ENCODE measurements at regions not wholly inside any gene's neighbourhood (a gene's known extent, or its start where the extent isn't known, plus 50 kb on each side); places are given as distances from the start of the nearest gene placed in this dataset.
"Not testable (repeated sequence)": the region's sequence is repeated elsewhere in the genome, so short reads cannot be mapped to it uniquely, and the experiment has no call there.

GRCh38 chr2:3115301-3116042, 262.1 kb downstream of the EIPR1 start:
- DNase-seq (ENCODE audit: low read depth in 2 of 2), result no peak

GRCh38 chr2:3114406-3115185, 263.0 kb downstream of the EIPR1 start:
- no peak for DNase-seq (ENCODE audit: low read depth in 2 of 2)

- DNase-seq (ENCODE audit: low read depth in 2 of 2), result no peak
These were observed 263.8 kb downstream of the EIPR1 start for GRCh38 chr2:3113769-3114168.

DNA sequence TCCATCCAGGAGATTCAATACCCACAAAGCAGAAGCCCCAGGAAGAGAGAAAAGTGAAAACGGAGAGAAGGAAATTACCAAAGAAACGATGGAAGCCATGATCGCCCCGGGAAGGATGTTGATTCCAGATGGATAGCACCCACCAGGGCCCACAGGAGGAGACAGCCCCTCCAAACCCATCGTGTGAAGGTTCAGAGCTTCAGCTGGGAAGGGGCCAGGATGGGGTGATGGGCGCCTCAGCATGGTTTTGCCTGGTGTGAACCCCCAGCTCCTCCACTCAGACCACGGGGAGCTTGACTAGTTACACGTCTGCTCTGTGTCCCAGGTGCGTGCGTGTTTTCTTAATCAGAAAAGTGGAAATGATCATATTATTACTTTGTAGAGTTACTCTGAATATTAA, 264.5 kb downstream of the EIPR1 start:
- DNase-seq (ENCODE audit: low read depth in 2 of 2), result no peak

DNA sequence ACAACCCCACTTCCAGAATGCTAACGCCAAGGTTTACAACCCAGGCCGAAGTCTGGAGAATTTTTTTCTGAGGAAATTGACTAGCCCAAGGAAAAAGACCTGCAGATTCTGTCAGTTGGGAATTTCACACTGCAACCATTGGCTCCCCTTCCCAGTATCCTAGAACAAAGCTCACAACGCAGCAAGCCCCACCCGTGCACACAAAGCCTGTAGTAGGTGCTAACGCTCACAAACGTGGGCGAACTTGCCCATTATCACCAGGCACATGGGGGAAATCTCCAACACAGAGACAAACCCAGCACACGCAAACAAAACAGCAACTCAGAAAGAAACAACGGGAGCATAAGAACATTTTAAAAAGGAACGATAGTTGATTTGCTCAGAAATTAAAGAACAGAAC, 265.1 kb downstream of the EIPR1 start:
- DNase-seq (ENCODE audit: low read depth in 2 of 2), result no peak

DNA sequence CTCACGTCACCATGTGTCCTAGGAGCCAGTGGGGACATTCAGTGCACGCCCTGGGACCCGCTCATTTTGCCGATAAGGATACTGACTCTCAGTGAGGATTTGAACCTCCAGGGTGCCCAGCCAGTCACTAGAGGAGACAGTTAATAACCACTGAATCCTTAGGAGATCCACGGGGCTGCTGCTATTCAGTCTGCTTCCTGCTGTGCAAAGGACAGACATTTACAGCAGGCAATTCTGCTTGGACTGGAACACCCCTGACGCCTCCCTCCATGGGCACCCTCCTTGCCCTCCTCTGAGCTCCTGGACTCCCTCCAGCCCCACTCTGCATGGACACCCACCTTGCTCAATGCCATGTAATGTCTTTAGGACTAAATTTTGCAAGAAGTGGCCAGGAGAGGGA, 265.5 kb downstream of the EIPR1 start:
- DNase-seq (ENCODE audit: low read depth in 2 of 2), result no peak

- DNase-seq (ENCODE audit: low read depth in 2 of 2), result no peak
These were observed 266.5 kb downstream of the EIPR1 start for GRCh38 chr2:3110994-3111666.

GRCh38 chr2:3110555-3110954, 267.1 kb downstream of the EIPR1 start:
- no peak for DNase-seq (ENCODE audit: low read depth in 2 of 2)

- no peak for DNase-seq (ENCODE audit: low read depth in 2 of 2)
These were observed 268.6 kb downstream of the EIPR1 start for GRCh38 chr2:3108710-3109702.

DNA sequence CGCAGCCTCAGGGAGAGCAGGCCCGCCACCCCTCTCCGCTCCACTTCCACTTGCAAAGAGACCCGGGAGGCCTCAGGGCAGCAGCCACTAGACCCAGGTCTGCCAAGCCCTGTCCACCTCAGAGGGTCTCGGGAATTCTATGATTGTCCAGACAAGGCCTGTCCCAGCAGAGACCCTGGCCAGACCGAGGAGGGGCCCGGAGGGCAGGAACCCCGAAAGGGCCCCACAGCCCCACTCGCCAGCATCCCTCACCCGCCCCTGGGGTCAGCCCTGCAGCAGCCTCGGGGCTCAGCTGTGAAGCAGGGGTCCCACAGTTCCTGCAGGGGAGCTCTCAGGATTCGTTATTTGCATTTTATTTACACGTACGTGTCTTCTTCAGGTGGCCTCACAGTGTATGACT, 269.5 kb downstream of the EIPR1 start:
- DNase-seq (ENCODE audit: low read depth in 2 of 2), result no peak

GRCh38 chr2:3107567-3107966, 270.1 kb downstream of the EIPR1 start:
- no peak for DNase-seq (ENCODE audit: low read depth in 2 of 2)

DNA sequence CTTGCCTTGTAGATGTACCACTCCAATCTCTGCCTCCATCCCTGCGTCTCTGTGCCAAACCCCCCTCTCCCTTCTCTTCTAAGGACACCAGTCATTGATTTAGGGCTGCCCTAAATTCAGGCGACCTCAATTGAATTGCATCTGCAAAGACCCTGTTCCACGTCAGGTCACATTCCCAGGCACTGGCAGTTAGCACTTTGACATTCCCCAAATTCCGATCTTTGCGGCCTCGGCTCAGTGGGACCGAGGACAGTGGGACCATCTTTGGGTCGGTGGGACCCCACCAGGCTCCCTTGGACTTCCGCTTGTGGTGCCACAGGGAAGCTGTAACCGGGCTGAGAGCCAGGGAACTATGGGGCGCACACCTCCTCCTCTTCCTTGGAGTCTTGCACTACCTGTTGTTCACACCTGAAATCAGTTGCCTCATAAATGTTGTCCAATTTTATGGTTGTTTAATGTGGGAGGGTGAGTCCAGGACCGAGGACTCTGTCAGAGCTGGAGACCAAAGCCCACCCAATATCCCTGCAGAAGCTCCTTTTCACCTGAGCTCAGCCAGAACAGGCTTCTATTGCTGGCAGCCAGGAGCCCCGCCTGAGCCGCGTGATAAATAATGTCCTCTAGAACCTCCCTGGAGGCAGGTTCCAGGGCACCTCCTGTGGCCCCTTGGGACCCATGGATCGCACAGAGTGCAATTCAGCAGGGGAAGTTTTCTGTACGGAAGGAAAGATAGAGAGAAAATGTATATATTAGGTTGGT, 271.6 kb downstream of the EIPR1 start:
- DNase-seq (ENCODE audit: low read depth in 2 of 2), result no peak

- not testable (repeated sequence) for DNase-seq (ENCODE audit: low read depth in 2 of 2)
These were observed 272.4 kb downstream of the EIPR1 start for GRCh38 chr2:3104958-3105813.

- no peak for DNase-seq (ENCODE audit: low read depth in 2 of 2)
These were observed 273.4 kb downstream of the EIPR1 start for GRCh38 chr2:3104261-3104660.

- DNase-seq (ENCODE audit: low read depth in 2 of 2), result no peak
These were observed 274.6 kb downstream of the EIPR1 start for GRCh38 chr2:3102922-3103569.

DNA sequence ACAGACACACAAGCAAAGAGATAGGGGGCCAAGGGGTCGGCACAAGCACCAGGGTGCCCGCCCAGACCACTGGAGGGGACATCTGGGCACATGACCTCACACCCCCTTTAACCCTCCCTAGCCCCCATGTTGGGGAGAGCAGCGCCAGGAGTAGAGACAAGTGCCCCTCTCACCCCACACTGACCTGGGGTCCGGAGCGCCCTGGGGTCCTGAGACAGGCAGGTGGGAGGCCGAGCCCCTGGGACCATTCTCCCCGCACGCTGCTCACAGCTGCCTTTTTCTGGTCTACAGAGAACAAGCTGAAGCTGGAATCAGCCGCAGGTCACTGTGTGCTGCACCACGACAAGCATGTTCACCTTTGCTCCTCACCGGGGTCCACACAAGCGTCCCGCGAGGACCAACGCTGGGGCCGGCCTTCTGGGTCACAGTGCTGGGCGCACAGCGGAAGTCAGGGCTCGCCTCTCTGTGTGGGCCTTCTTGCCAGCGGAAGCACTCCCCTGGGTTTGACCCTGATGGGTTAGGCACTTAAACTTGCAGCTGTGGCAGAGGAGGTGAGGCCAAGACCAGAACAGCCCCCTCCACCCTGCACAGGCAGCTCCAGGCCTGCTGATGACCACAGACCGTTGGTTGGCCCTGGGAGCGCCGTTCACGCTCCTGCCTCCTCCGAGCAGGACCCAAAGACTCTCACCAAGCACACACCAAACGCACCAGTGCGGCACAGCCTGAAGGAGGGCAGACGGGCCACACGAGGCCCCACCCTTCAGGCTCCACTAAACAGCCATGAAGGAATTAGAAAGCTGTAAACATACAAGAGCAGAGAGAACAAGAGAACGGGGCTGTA, 275.3 kb downstream of the EIPR1 start:
- no peak for DNase-seq (ENCODE audit: low read depth in 2 of 2)

DNA sequence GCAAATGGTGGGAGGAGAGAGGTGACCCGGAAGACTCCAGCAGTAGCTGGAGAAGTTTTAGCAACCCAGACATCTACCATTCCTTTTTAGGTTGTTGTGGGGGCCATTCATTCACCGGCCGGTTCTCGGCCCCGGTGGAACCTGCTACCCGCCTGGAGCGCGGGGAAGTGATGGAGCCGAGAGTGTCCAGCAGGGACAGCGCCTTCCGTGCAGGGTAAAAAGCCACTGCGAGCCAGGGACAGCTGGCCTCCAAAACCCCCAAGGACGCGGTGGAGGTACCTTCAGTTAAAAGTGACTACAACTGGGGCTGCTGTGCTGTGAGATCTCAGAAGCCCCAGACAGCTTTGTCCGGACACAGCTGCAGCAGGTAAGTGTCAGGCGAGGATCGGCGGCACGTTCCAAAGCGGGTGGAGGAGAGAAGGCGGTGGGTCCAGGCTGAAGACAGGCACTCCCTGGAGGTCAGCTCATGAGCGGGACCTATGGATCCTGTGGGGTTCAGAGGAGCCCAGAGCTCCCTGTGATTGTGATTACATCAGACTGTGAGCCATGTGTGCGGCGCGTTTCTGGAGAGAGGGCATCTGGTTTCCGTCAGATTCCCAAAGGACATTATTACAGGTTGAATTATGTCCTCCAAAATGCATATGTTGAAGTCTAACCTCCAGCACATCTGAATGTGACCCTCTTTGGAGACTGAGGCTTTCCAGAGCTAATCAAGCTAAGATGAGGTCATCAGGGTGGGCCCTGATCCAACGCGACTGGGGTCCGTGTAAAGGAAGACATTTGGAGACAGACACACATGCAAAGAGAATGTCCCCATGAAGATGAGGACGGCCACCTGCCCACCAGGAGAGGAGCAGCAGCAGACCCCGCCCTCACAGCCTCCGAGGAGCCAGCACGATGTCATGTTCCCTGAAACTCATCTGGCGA, 276.3 kb downstream of the EIPR1 start:
- no peak for DNase-seq (ENCODE audit: low read depth in 2 of 2)
